Coronary artery (tissue), 2 donors: ENCODE measurements at regions not wholly inside any gene's neighbourhood (a gene's known extent, or its start where the extent isn't known, plus 50 kb on each side); places are given as distances from the start of the nearest gene placed in this dataset.

Source experiments
- DNase-seq: peaks from one replicate; pipeline ENCODE4 v3.0.0-alpha.2; 2017; ENCODE audit warnings: low spot score
- H3K27ac ChIP-seq, 2 donors: fragments of 200-600 bp; sonication (generic); one replicate each; pipeline ENCODE4 v1.5.1; 2016 to 2019
- H3K4me3 ChIP-seq: fragments of 200-600 bp; sonication (generic); 2 replicates; pipeline ENCODE4 v1.5.1; 2016; ENCODE audit warnings: mild to moderate bottlenecking, moderate library complexity
- CTCF ChIP-seq: fragments of 200-600 bp; sonication (generic); IDR thresholded peaks from one replicate; pipeline ENCODE4 v1.5.1; 2019; ENCODE audit warnings: antibody characterized with exemption

- H3K4me3 ChIP-seq, result no peak overlapping the region
- no peak overlapping the region for H3K27ac ChIP-seq
- no peak for DNase-seq
- TF ChIP-seq CTCF, result no peak
Observed at GRCh38 chr9:117624106-117624505, 80.1 kb upstream of the TLR4 start.

GRCh38 chr9:117622347-117622746, 81.9 kb upstream of the TLR4 start:
- Histone ChIP-seq H3K4me3 (no peak overlapping the region), H3K27ac (no peak overlapping the region)
- no peak for DNase-seq
- TF ChIP-seq CTCF, result no peak

GRCh38 chr9:117616431-117616831, 87.8 kb upstream of the TLR4 start:
- no peak for DNase-seq
- H3K27ac ChIP-seq, result no peak overlapping the region
- TF ChIP-seq CTCF, result no peak
- no peak overlapping the region for H3K4me3 ChIP-seq

- H3K27ac ChIP-seq, result no peak overlapping the region
- no peak for DNase-seq
- no peak for TF ChIP-seq CTCF
- H3K4me3 ChIP-seq, result no peak overlapping the region
Observed at GRCh38 chr9:117612317-117612716, 91.9 kb upstream of the TLR4 start.

GRCh38 chr9:117597977-117598376, 106.2 kb upstream of the TLR4 start:
- TF ChIP-seq CTCF, result no peak
- Histone ChIP-seq H3K27ac (no peak overlapping the region), H3K4me3 (no peak overlapping the region)
- DNase-seq, result no peak

- TF ChIP-seq CTCF, result no peak
- H3K27ac ChIP-seq, result no peak overlapping the region
- H3K4me3 ChIP-seq, result no peak overlapping the region
- no peak for DNase-seq
Observed at GRCh38 chr9:117596678-117597077, 107.5 kb upstream of the TLR4 start.

GRCh38 chr9:117595650-117596049, 108.6 kb upstream of the TLR4 start:
- DNase-seq, result no peak
- no peak for TF ChIP-seq CTCF
- Histone ChIP-seq H3K27ac (no peak overlapping the region), H3K4me3 (no peak overlapping the region)
